AG04450 (cell line): ENCODE measurements at regions not wholly inside any gene's neighbourhood (a gene's known extent, or its start where the extent isn't known, plus 50 kb on each side); places are given as distances from the start of the nearest gene placed in this dataset.

Experiments used
- CTCF ChIA-PET: fragments of 300-600, 350-600 bp; formaldehyde crosslinking; extraction: SDS; loops from one replicate; lab custom pipeline; 2022; ENCODE audit warnings: antibody characterized with exemption, inconsistent platforms; lab: Charles Lee
- POLR2A ChIA-PET: fragments of 350-600 bp; formaldehyde crosslinking; extraction: SDS; loops from one replicate; lab custom pipeline; 2021; ENCODE audit warnings: antibody characterized with exemption, inconsistent platforms; lab: Yijun Ruan, JAX
- DNase-seq: peaks from one replicate; pipeline ENCODE4 v3.0.0-alpha.2; 2011; ENCODE audit warnings: low read depth, low spot score
- H3K27ac ChIP-seq: one replicate; pipeline ENCODE4 v1.5.1; 2012; ENCODE audit warnings: low read depth, low read length, control low read depth
- H3K27me3 ChIP-seq: one replicate; pipeline ENCODE4 v1.6.0; 2012; ENCODE audit warnings: low read length; ENCODE audit not compliant: control insufficient read depth, insufficient read depth
- H3K4me3 ChIP-seq: 2 replicates; pipeline ENCODE4 v1.5.1; 2011; ENCODE audit warnings: mild to moderate bottlenecking, low read depth, low read length, control low read depth
- H3K9me3 ChIP-seq: 2 replicates; pipeline ENCODE4 v1.5.1; 2012; ENCODE audit warnings: low read length; ENCODE audit not compliant: control insufficient read depth, insufficient read depth
- TF ChIP-seq, protein P1 (sequence below): IDR thresholded peaks from 2 replicates; pipeline ENCODE4 v1.5.1; 2011; ENCODE audit warnings: low read depth, low read length, control low read depth, inconsistent platforms

- POLR2A ChIA-PET, result no interaction called here
- CTCF ChIA-PET, result no interaction called here
Measured at GRCh38 chr3:72139316-72139715, 354.4 kb upstream of the PROK2 start.

DNA sequence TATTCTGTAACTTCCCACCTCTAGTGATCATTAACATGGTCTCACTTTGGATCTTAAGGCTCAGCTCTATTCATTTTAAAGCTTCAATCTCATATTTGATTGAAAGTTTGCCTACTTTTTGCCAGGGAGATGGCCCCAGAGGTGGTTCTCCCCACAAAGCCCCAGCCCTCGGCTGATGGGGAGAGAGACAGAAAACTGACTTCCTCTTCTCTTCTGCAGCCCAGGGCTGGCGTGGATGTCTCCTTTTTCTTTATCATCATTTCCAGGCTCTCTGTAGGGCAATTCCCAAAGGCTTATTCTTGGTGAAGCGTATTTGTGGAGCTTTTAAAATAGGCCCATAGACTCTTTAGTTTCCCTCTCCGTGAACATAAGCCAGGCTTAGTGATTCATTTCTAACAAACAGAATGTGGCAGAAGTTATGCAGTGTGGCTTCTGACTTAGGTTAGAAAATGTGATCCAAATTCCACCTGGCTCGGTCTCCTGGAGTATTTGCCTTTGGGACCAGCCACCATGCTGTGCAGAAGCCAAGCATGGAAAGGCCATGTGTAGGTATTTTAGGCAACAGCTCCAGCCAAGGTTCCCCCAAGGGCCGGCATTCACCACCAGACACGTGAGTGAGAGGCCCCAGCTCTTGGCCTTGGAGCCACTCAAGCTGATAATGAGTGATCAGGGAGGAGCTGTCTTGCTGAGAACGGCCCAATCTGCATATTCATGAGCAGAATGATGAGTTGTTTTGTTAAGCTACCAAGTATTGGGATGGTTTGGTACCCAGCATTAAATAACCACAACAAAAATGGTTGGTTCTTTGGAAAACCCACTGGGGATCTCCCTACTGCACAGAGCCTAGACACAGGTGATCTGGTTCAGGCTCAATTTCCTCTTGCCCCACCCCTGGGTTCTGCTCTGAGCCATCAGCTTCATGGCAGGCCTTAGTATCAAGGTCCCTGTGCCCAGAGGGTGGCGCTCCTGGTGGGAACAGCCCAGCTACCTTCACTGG is 353.2 kb upstream of the PROK2 start:
- CTCF ChIA-PET, result no interaction called here
- H3K27ac ChIP-seq, result no peak overlapping the region
- no peaks in the 10 kb centered on the region for H3K9me3 ChIP-seq
- no peak overlapping the region for H3K4me3 ChIP-seq
- TF ChIP-seq, protein P1, sequence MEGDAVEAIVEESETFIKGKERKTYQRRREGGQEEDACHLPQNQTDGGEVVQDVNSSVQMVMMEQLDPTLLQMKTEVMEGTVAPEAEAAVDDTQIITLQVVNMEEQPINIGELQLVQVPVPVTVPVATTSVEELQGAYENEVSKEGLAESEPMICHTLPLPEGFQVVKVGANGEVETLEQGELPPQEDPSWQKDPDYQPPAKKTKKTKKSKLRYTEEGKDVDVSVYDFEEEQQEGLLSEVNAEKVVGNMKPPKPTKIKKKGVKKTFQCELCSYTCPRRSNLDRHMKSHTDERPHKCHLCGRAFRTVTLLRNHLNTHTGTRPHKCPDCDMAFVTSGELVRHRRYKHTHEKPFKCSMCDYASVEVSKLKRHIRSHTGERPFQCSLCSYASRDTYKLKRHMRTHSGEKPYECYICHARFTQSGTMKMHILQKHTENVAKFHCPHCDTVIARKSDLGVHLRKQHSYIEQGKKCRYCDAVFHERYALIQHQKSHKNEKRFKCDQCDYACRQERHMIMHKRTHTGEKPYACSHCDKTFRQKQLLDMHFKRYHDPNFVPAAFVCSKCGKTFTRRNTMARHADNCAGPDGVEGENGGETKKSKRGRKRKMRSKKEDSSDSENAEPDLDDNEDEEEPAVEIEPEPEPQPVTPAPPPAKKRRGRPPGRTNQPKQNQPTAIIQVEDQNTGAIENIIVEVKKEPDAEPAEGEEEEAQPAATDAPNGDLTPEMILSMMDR, result no peak
- DNase-seq, result no peak
- peaks cover 27% of the 10 kb centered on the region for H3K27me3 ChIP-seq
- POLR2A ChIA-PET, result no interaction called here

More at GRCh38 chr3:72139316-72139715, 354.4 kb upstream of the PROK2 start:
- Histone ChIP-seq H3K27me3 (peaks cover 27% of the 10 kb centered on the region), H3K27ac (no peak overlapping the region), H3K9me3 (no peaks in the 10 kb centered on the region), H3K4me3 (no peak overlapping the region)
- no peak for DNase-seq
- TF ChIP-seq, protein P1, result no peak

DNA sequence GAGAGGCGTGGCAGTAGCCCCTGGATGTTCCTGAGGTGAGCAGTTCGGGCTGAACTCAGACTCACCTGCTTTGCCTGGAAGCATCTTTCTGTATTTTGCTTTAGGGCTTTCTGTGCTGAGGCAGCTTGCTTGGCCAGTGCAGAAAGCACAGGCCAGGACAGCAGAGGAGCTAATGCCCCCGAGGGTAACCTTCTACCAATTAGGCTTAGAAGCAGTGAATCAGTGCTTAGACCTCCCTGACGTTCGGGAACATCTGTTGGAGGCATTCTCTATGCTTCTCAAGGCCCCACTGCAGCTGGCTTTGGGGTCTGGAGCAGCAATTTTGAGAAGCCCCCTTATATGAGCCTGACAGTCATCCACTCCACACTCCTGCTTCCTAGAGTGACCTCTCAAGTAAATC is 350.7 kb upstream of the PROK2 start:
- ChIA-PET CTCF (no interaction called here), POLR2A (no interaction called here)
- Histone ChIP-seq H3K9me3 (no peaks in the 10 kb centered on the region), H3K27me3 (peaks cover 30% of the 10 kb centered on the region), H3K4me3 (no peak overlapping the region), H3K27ac (no peak overlapping the region)
- TF ChIP-seq, protein P1, result no peak
- no peak for DNase-seq

GRCh38 chr3:72134989-72135451 is 350.1 kb upstream of the PROK2 start:
- CTCF ChIA-PET, result no interaction called here
- Histone ChIP-seq H3K27ac (no peak overlapping the region), H3K9me3 (no peaks in the 10 kb centered on the region), H3K27me3 (peaks cover 28% of the 10 kb centered on the region), H3K4me3 (no peak overlapping the region)
- DNase-seq, result no peak
- POLR2A ChIA-PET, result no interaction called here
- TF ChIP-seq, protein P1, result no peak
